GM23338 (cell line): ENCODE measurements at regions not wholly inside any gene's neighbourhood (a gene's known extent, or its start where the extent isn't known, plus 50 kb on each side); places are given as distances from the start of the nearest gene placed in this dataset.

Experiments used
- ATAC-seq: fragments of 200-7000 bp; cut with Tn5 transposase; 3 replicates; pipeline ENCODE4 v1.9.1; 2020
- DNase-seq: peaks from one replicate; pipeline ENCODE4 v3.0.0-alpha.2; 2015; ENCODE audit warnings: low spot score
- H2AFZ ChIP-seq: fragments of 200-600 bp; sonication (generic); 2 replicates; pipeline ENCODE4 v1.8.0; 2016; ENCODE audit warnings: antibody characterized with exemption, mild to moderate bottlenecking, moderate library complexity
- H3F3A ChIP-seq: fragments of 200-600 bp; sonication (generic); replicated peaks from 2 replicates; pipeline ENCODE4 v1.8.0; 2017; ENCODE audit warnings: antibody characterized with exemption, mixed run types, low read depth
- H3K27ac ChIP-seq: fragments of 200-600 bp; sonication (generic); 2 replicates; pipeline ENCODE4 v1.6.1; 2016; ENCODE audit warnings: low read depth
- H3K27me3 ChIP-seq: fragments of 200-600 bp; sonication (generic); 2 replicates; pipeline ENCODE4 v1.8.0; 2016; ENCODE audit warnings: mild to moderate bottlenecking, mixed run types, moderate library complexity; ENCODE audit not compliant: insufficient read depth
- H3K36me3 ChIP-seq: fragments of 200-600 bp; sonication (generic); 2 replicates; pipeline ENCODE4 v1.8.0; 2016; ENCODE audit warnings: mild to moderate bottlenecking; ENCODE audit not compliant: insufficient read depth
- H3K4me1 ChIP-seq: fragments of 200-600 bp; sonication (generic); 2 replicates; pipeline ENCODE4 v1.8.0; 2016; ENCODE audit warnings: mild to moderate bottlenecking, moderate library complexity; ENCODE audit not compliant: insufficient read depth
- H3K4me2 ChIP-seq: fragments of 200-600 bp; sonication (generic); 2 replicates; pipeline ENCODE4 v1.7.1; 2017; ENCODE audit warnings: mixed run types
- H3K4me3 ChIP-seq: fragments of 200-600 bp; sonication (generic); 2 replicates; pipeline ENCODE4 v1.6.1; 2016; ENCODE audit warnings: mixed run types
- H3K79me2 ChIP-seq: fragments of 200-600 bp; sonication (generic); replicated peaks from 2 replicates; pipeline ENCODE4 v1.8.0; 2017; ENCODE audit warnings: mild to moderate bottlenecking; ENCODE audit not compliant: insufficient read depth
- H3K9me2 ChIP-seq: fragments of 200-600 bp; sonication (generic); 2 replicates; pipeline ENCODE4 v1.8.0; 2017; ENCODE audit not compliant: insufficient read depth
- H4K20me1 ChIP-seq: fragments of 200-600 bp; sonication (generic); replicated peaks from 2 replicates; pipeline ENCODE4 v1.8.0; 2017; ENCODE audit warnings: mild to moderate bottlenecking; ENCODE audit not compliant: insufficient read depth
- H3K27ac Mint-ChIP-seq: 2 replicates; pipeline ENCODE4 v1.8.0; 2020; ENCODE audit warnings: inconsistent platforms, mild to moderate bottlenecking, moderate library complexity, mixed read lengths
- H3K27me3 Mint-ChIP-seq: 3 replicates; pipeline ENCODE4 v1.8.0; 2022; ENCODE audit warnings: low read depth, mild to moderate bottlenecking, moderate library complexity, mixed read lengths, inconsistent platforms; ENCODE audit not compliant: insufficient read depth, poor library complexity
- H3K36me3 Mint-ChIP-seq: 3 replicates; pipeline ENCODE4 v1.8.0; 2021; ENCODE audit warnings: low read depth, mild to moderate bottlenecking, inconsistent platforms, moderate library complexity, mixed read lengths
- H3K4me1 Mint-ChIP-seq: 3 replicates; pipeline ENCODE4 v1.8.0; 2020; ENCODE audit warnings: mild to moderate bottlenecking, inconsistent platforms, mixed read lengths
- H3K4me3 Mint-ChIP-seq: 3 replicates; pipeline ENCODE4 v1.8.0; 2021; ENCODE audit warnings: moderate library complexity, mild to moderate bottlenecking, inconsistent platforms, mixed read lengths
- H3K9me3 Mint-ChIP-seq: 3 replicates; pipeline ENCODE4 v1.8.0; 2020; ENCODE audit warnings: moderate library complexity, mild to moderate bottlenecking, inconsistent platforms, mixed read lengths
- CTCF ChIP-seq, 2 experiments: fragments of 200-600 bp in 1 of 2; sonication (generic) in 1 of 2; conservative IDR thresholded peaks; 2 replicates each; pipeline versions ENCODE4 v1.5.1 to v1.6.1; 2016 to 2017; ENCODE audit warnings: antibody characterized with exemption in 2 of 2, low read depth in 2 of 2, mild to moderate bottlenecking in 2 of 2, moderate library complexity in 1 of 2
- POLR2AphosphoS5 ChIP-seq: IDR thresholded peaks from 2 replicates; pipeline ENCODE4 v1.6.1; 2016; ENCODE audit warnings: antibody characterized with exemption, low read depth
- STAT1 ChIP-seq: IDR thresholded peaks from one replicate; pipeline ENCODE4 v1.6.1; 2016; ENCODE audit warnings: antibody characterized with exemption; ENCODE audit not compliant: unreplicated experiment
- ZNF114 ChIP-seq: fragments of 250-450 bp; sonication (Bioruptor Pico); IDR thresholded peaks from 2 replicates; pipeline ENCODE4 v1.5.0; 2020; ENCODE audit warnings: mild to moderate bottlenecking, moderate library complexity
- TF ChIP-seq, protein P1 (sequence below): fragments of 250-450 bp; sonication (Bioruptor Pico); IDR thresholded peaks from 2 replicates; pipeline ENCODE4 v1.5.0; 2020; ENCODE audit warnings: mild to moderate bottlenecking, moderate library complexity

- TF ChIP-seq CTCF (conservative IDR thresholded peaks at IDR 0.05; ENCODE audit: low read depth in 2 of 2) (no peak), STAT1 (no peak), ZNF114 (CRISPR knock-in tag) (no peak), POLR2AphosphoS5 (no peak)
Measured at GRCh38 chr12:77437206-77437605, 371.8 kb upstream of the E2F7 start (continued).

DNA sequence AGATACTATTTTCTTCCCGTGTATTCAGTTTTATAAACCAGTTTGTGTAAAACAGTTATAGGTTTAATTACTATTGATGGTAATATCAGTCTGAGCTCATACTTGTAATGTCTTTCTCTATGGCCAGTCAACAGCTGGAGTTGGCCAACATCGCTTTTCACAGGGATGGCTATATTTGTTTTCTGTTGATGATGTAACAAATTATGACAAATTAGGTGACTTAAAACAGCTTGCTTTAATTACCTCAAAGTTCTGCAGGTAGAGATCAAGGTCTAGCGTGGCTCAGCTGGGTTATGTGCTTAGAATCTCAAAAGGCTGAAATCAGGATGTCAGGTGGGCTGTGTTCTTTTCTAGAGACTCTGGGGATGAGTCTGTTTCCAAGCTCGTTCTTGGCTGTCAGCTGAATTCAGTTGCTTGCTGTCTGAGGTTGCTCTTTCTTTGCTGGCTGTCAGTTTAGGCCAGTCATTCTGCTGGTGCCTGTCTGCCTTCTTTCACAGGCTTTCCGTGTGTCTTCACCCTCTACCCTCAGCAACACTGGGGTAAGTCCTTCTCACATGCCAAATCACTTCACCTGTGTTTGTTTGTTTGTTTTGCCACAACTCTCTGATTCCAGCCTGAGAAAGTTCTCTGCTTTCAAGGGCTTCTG is 370.2 kb upstream of the E2F7 start:
- Mint-ChIP-seq H3K4me1 (peaks cover 6% of the 10 kb centered on the region; the same call in 2 of the 3 replicates), H3K4me3 (no peak overlapping the region), H3K36me3 (no peaks in the 10 kb centered on the region), H3K27ac (0 out of 2 replicates have a peak overlapping the region, but pooled peaks have one; percentile 25), H3K9me3 (no peaks in the 10 kb centered on the region), H3K27me3 (no peaks in the 10 kb centered on the region)
- no peaks in the 10 kb centered on the region for H3K79me2 ChIP-seq
- peaks cover 13% of the 10 kb centered on the region for H3K4me1 ChIP-seq
- ATAC-seq (no peak), DNase-seq (no peak)
- no peak overlapping the region for H2AFZ ChIP-seq
- no peaks in the 10 kb centered on the region for H3F3A ChIP-seq
- no peak overlapping the region for H3K4me2 ChIP-seq
- H4K20me1 ChIP-seq: no peaks in the 10 kb centered on the region
- H3K4me3 ChIP-seq: no peak overlapping the region
- no peaks in the 10 kb centered on the region for H3K36me3 ChIP-seq
- no peaks in the 10 kb centered on the region for H3K9me2 ChIP-seq
- H3K27ac ChIP-seq: no peak overlapping the region
- no peaks in the 10 kb centered on the region for H3K27me3 ChIP-seq
- TF ChIP-seq STAT1: no peak
- TF ChIP-seq, protein P1, sequence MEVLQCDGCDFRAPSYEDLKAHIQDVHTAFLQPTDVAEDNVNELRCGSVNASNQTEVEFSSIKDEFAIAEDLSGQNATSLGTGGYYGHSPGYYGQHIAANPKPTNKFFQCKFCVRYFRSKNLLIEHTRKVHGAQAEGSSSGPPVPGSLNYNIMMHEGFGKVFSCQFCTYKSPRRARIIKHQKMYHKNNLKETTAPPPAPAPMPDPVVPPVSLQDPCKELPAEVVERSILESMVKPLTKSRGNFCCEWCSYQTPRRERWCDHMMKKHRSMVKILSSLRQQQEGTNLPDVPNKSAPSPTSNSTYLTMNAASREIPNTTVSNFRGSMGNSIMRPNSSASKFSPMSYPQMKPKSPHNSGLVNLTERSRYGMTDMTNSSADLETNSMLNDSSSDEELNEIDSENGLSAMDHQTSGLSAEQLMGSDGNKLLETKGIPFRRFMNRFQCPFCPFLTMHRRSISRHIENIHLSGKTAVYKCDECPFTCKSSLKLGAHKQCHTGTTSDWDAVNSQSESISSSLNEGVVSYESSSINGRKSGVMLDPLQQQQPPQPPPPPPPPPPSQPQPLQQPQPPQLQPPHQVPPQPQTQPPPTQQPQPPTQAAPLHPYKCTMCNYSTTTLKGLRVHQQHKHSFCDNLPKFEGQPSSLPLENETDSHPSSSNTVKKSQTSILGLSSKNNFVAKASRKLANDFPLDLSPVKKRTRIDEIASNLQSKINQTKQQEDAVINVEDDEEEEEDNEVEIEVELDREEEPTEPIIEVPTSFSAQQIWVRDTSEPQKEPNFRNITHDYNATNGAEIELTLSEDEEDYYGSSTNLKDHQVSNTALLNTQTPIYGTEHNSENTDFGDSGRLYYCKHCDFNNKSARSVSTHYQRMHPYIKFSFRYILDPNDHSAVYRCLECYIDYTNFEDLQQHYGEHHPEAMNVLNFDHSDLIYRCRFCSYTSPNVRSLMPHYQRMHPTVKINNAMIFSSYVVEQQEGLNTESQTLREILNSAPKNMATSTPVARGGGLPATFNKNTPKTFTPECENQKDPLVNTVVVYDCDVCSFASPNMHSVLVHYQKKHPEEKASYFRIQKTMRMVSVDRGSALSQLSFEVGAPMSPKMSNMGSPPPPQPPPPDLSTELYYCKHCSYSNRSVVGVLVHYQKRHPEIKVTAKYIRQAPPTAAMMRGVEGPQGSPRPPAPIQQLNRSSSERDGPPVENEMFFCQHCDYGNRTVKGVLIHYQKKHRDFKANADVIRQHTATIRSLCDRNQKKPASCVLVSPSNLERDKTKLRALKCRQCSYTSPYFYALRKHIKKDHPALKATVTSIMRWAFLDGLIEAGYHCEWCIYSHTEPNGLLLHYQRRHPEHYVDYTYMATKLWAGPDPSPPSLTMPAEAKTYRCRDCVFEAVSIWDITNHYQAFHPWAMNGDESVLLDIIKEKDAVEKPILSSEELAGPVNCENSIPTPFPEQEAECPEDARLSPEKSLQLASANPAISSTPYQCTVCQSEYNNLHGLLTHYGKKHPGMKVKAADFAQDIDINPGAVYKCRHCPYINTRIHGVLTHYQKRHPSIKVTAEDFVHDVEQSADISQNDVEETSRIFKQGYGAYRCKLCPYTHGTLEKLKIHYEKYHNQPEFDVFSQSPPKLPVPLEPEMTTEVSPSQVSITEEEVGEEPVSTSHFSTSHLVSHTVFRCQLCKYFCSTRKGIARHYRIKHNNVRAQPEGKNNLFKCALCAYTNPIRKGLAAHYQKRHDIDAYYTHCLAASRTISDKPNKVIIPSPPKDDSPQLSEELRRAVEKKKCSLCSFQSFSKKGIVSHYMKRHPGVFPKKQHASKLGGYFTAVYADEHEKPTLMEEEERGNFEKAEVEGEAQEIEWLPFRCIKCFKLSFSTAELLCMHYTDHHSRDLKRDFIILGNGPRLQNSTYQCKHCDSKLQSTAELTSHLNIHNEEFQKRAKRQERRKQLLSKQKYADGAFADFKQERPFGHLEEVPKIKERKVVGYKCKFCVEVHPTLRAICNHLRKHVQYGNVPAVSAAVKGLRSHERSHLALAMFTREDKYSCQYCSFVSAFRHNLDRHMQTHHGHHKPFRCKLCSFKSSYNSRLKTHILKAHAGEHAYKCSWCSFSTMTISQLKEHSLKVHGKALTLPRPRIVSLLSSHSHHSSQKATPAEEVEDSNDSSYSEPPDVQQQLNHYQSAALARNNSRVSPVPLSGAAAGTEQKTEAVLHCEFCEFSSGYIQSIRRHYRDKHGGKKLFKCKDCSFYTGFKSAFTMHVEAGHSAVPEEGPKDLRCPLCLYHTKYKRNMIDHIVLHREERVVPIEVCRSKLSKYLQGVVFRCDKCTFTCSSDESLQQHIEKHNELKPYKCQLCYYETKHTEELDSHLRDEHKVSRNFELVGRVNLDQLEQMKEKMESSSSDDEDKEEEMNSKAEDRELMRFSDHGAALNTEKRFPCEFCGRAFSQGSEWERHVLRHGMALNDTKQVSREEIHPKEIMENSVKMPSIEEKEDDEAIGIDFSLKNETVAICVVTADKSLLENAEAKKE: no peak
